ENCODE measurements at regions not wholly inside any gene's neighbourhood (a gene's known extent, or its start where the extent isn't known, plus 50 kb on each side); places are given as distances from the start of the nearest gene placed in this dataset.
"Not testable (repeated sequence)": the region's sequence is repeated elsewhere in the genome, so short reads cannot be mapped to it uniquely, and the experiment has no call there.

DNA sequence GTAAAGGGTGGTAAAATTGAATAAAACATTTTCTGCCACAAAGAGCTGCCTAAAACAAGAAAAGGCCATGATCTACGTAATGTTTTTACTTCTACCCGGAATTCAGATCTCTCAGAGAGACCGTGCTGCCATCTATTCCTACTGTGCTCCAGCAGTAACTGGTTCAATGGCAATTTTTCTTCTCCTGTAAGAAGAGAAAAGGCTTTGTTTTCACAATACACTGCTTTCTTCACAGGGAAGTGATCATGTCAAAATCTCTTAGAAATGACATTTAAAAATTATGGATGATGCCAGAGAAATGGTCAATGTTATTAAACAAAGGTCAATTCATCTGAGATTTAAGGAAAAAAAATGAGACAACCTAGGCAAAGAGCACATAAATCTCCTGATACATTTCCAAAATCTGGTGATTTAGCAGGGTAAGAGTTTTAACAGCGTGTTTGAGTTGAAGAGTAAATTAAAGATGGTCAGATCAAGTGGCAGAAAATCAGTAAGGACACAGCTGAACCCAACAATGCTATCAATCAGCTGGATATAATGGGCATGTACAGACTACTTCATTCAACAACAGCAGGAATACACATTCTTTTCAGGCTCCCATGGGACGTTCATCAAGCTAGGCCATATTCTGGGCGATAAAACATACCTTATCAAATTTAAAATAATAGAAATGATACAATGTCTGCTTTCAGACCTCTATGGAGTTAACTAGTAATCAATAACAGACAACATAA lies 523.1 kb downstream of the CHSY3 start:
- no peak for DNase-seq

GRCh38 chr5:130425424-130425823 lies 521.2 kb downstream of the CHSY3 start:
- no peak for DNase-seq

DNA sequence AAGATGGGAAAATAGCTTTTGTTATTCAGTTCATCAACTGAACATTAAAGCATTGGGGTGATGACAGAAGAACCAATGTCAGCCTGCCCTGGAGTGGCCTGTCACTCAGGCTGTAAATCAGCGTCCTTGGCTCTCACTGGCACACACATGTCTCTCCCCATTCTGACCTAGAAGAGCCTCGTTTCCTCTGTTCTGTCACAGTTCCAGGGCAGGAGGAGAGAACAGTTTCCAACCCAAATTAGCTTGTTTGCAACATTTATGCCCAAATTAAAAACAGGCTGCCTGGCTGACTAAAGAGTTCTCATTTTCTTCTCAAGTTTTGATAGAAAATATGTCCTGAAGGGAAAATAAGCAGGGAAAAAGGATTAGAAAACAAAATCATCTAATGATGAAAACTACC lies 520.1 kb downstream of the CHSY3 start:
- no peak for DNase-seq

DNA sequence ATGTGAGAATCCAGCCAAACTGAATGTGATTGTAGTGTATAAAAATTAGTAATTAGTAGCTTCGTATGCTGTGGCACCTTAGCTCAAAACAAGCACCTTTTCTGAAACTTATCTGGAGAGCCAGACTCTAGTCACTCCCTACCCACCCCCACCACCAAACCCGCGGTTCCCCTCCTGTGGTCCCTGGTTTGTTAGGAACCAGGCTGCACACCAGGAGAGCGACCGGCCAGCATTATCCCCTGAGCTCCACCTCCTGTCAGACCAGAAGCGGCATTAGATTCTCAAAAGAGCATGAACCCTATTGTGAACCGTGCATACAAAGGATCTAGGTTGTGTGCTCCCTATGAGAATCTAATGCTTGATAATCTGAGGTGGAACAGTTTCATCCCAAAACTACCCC lies 498.6 kb downstream of the CHSY3 start:
- DNase-seq: no peak

- DNase-seq: no peak
Measured at GRCh38 chr5:130400091-130400490, 495.8 kb downstream of the CHSY3 start.

GRCh38 chr5:130398825-130399224 lies 494.6 kb downstream of the CHSY3 start:
- DNase-seq: no peak

DNA sequence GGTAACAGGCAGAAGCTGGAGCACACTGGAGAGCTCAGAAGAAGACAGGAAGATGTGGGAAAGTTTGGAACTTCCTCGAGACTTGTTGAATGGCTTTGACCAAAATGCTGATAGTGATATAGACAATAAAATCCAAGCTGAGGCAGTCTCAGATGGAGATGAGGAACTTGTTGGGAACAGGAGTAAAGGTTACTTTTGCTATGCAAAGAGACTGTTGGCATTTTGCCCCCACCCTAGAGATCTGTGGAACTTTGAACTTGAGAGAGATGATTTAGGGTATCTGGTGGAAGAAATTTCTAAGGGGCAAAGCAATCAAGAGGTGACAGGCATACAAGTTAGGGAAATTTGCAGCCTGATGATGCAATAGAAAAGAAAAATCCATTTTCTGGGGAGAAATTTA lies 493.5 kb downstream of the CHSY3 start:
- not testable (repeated sequence) for DNase-seq

DNA sequence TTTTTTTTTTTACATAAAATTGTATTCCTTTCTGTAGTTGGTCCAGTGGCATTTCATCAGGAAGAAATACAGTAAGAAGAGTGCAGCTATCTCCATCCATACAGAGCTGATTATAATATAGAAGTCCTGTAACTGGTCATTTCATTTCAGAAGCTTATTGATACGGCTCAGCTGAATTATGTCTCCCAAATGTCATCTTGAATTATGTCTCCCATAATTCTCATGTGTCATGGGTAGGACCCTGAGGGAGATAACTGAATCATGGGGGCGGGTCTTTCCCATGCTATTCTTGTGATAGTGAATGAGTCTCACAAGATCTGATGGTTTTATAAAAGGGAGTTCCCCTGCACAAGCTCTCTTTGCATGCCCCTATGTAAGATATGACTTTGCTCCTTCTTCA lies 492.9 kb downstream of the CHSY3 start:
- DNase-seq: no peak

DNA sequence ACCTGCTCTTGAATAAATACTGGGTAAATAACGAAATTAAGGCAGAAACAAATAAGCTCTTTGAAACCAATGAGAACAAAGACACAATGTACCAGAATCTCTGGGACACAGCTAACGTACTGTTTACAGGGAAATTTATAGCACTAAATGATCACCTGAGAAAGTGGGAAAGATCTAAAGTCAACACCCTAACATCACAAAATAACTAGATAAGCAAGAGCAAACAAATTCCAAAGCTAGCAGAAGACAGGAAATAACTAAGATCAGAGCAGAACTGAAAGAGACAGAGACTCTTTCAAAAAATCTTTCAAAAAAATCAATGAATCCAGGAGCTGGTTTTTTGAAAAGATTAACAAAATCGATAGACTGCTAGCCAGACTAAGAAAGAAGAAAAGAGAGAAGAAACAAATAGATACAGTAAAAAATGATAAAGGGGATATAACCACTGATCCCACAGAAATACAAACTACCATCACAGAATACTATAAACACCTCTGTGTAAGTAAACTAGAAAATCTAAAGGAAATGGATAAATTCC lies 487.5 kb downstream of the CHSY3 start:
- DNase-seq: not testable (repeated sequence)

DNA sequence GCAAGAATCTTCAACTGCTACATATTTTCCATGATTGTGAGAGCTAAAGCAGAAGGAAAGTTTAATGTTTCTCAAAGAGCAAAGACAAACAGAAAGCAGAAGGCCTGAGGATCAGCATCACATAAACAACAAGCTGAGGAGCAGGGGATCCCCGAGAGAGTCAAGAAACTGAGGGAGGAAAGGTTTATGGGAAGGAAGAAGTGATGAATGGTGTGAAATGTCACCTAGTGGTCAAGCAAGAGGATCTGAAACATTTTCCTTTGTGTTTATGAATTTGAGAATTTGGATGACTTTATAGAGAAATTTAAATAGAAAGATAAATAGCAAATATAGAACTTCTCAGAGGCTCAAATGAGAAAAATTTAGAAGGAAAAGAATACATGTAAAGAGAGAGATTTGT lies 481.9 kb downstream of the CHSY3 start:
- DNase-seq: no peak

- no peak for DNase-seq
Measured at GRCh38 chr5:130385656-130386055, 481.4 kb downstream of the CHSY3 start.

GRCh38 chr5:130365956-130366355 lies 461.7 kb downstream of the CHSY3 start:
- DNase-seq: no peak

GRCh38 chr5:130350131-130350530 lies 445.9 kb downstream of the CHSY3 start:
- DNase-seq: no peak

DNA sequence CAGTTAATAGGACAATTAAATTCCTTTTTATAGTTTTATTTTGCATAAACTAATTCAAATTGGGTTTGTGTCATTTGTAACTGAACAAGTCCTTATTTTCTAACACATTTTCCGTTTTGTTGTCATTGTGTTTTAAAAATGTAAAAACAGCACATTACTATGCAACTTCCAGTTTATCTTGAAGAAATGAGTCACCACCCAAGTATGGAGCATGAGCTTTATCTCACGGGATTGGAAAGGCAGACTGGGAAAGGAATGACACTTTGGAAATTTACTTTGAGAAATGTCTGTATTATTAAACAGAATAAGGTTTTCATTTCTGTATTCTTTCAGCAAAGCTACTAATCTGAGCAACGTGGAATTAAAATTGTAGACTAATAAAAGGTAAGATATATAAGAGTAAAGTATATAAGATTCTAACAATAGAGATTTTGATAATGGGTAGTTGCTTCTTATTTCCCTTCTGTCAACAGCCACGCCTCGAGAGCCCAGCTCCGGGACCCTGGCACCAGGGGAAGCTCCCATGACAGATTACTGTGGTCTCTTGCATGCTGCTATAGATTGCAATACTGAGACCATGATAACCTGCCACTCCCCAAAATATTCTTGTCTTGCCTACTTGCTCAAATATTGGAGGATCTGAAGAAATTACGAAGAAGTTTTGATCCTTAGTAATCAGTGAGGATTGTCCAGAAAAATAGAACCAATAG lies 433.1 kb downstream of the CHSY3 start:
- no peak for DNase-seq

- no peak for DNase-seq
Measured at GRCh38 chr5:130335117-130335516, 430.9 kb downstream of the CHSY3 start.

- no peak for DNase-seq
Measured at GRCh38 chr5:130333089-130333488, 428.8 kb downstream of the CHSY3 start.

DNA sequence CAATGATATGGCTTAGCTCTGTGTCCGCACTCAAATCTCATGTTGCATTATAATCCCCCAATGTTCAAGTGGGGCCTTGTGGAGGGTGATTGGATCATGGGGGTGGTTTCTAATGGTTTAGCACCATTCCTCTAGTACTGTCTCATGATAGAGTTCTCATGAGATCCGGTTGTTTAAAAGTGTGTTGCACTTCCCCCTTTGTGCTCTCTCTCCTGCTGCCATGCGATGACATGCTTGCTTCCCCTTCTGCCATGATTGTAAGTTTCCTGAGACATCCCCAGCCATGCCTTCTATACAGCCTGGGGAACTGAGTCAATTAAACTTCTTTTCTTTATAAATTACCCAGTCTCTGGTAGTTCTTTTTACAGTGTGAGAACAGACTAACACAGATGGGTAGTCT lies 427.1 kb downstream of the CHSY3 start:
- no peak for DNase-seq

- no peak for DNase-seq
Measured at GRCh38 chr5:130324953-130325671, 420.8 kb downstream of the CHSY3 start.

GRCh38 chr5:130323804-130324454 lies 419.7 kb downstream of the CHSY3 start:
- DNase-seq: no peak

- no peak for DNase-seq
Measured at GRCh38 chr5:130321931-130322330, 417.7 kb downstream of the CHSY3 start.

DNA sequence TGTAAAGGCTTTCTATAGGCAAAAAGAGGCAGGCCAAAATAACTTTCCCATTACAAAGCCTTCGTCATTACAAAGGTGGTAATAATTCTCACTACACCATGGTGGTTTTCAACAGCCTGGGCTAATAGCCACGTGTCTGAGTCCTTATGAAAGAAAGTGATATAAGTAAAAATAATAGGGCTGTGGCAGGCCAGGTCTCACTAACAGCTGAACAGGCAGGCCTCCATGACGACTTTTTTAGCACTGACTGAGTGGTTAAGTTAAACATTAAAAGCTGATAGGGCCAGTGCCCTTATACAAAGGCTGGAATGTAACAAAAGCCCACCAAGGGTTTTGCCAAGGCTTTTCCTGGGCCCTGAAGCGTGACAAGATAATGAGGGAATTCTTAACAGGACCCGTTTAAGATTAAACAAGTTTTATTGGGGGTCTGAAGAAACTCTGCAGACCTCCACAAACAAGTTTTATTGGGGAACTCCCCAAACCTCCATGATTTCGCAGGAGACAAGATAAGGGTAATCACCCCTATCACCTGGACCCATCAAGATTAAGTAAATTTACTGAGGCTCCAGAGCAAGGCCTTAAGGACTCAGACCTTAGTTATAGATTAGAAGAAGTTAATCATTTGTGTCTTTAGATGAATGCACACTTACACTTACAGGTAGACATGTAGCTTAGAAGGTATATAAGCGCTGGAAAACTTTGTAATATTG lies 412.9 kb downstream of the CHSY3 start:
- no peak for DNase-seq

GRCh38 chr5:130295235-130295634 lies 391.0 kb downstream of the CHSY3 start:
- peak; percentile 28 for DNase-seq

DNA sequence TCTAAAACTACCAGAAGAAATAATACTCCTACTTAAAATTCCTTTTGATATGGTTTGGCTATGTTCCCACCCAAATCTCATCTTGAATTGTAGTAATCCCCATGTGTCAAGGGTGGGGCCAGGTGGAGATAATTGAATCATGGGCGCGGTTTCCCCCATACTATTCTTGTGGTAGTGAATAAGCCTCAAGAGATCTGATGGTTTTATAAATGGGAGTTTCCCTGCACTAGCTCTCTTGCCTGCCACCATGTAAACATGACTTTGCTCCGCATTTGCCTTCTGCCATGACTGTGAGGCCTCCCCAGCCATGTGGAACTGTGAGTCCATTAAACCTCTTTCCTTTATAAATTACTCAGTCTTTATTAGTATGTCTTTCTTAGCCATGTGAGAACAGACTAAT lies 390.5 kb downstream of the CHSY3 start:
- DNase-seq: peak; percentile 20

Data from NCI-H69 (cell line).